ENCODE measurements at regions not wholly inside any gene's neighbourhood (a gene's known extent, or its start where the extent isn't known, plus 50 kb on each side); places are given as distances from the start of the nearest gene placed in this dataset.

DNA sequence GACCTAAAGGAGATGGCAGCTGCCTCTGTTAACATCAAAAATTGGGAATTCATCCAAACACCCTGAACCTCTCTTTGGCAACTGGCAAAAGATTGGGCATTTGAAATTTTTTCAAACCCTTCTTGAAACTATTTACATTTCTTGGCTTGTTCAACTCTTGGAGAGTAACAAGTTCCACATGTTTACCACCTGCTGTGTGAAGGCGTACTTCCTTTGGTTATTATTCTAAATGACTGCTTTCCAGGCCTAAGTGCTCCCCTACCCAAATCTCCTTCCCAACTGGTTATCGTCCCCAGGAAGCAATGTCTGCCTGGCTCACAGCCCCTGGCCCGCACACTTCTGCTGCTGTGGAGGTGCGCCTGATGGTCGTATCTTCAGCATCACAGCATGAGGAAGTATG, 422.7 kb downstream of the DMAC1 start:
- TF ChIP-seq MAX (IDR thresholded peaks at IDR 0.05) (no peak), HIC2 (CRISPR knock-in tag; IDR thresholded peaks at IDR 0.05; ENCODE audit: low read depth) (no peak), TEAD2 (CRISPR knock-in tag; IDR thresholded peaks at IDR 0.05) (no peak), SNAPC5 (CRISPR knock-in tag; IDR thresholded peaks at IDR 0.05; ENCODE audit: borderline replicate concordance) (no peak), TCF12 (IDR thresholded peaks at IDR 0.05) (no peak), TCF12 (CRISPR knock-in tag; IDR thresholded peaks at IDR 0.05) (no peak), NPAS2 (CRISPR knock-in tag; IDR thresholded peaks at IDR 0.05; ENCODE audit: borderline replicate concordance) (no peak), NR2F1 (CRISPR knock-in tag; IDR thresholded peaks at IDR 0.05) (no peak), ZNF274 (CRISPR knock-in tag; IDR thresholded peaks at IDR 0.05) (no peak), PRDM10 (CRISPR knock-in tag; IDR thresholded peaks at IDR 0.05; ENCODE audit: low read depth) (no peak), POLR2A (IDR thresholded peaks at IDR 0.05; ENCODE audit: insufficient read depth in 1 of 2, low read depth in 2 of 2, low read length in 2 of 2) (no peak), ZFP91 (CRISPR knock-in tag; IDR thresholded peaks at IDR 0.05; ENCODE audit: borderline replicate concordance) (no peak)
- TF ChIP-seq, protein P1, sequence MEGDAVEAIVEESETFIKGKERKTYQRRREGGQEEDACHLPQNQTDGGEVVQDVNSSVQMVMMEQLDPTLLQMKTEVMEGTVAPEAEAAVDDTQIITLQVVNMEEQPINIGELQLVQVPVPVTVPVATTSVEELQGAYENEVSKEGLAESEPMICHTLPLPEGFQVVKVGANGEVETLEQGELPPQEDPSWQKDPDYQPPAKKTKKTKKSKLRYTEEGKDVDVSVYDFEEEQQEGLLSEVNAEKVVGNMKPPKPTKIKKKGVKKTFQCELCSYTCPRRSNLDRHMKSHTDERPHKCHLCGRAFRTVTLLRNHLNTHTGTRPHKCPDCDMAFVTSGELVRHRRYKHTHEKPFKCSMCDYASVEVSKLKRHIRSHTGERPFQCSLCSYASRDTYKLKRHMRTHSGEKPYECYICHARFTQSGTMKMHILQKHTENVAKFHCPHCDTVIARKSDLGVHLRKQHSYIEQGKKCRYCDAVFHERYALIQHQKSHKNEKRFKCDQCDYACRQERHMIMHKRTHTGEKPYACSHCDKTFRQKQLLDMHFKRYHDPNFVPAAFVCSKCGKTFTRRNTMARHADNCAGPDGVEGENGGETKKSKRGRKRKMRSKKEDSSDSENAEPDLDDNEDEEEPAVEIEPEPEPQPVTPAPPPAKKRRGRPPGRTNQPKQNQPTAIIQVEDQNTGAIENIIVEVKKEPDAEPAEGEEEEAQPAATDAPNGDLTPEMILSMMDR (CRISPR knock-in tag; IDR thresholded peaks at IDR 0.05) = no peak

Measured in HepG2 (cell line).